Loucy (cell line): ENCODE measurements at regions not wholly inside any gene's neighbourhood (a gene's known extent, or its start where the extent isn't known, plus 50 kb on each side); places are given as distances from the start of the nearest gene placed in this dataset.

Experiments used
- CTCF ChIP-seq: fragments of 200-600 bp; sonication (generic); conservative IDR thresholded peaks from 2 replicates; pipeline ENCODE4 v1.5.1; 2014; ENCODE audit warnings: mild to moderate bottlenecking, antibody characterized with exemption, low read length
- EZH2phosphoT487 ChIP-seq: fragments of 200-600 bp; IDR thresholded peaks from 2 replicates; pipeline ENCODE4 v1.6.1; 2018; ENCODE audit warnings: antibody characterized with exemption, mild to moderate bottlenecking, moderate library complexity, borderline replicate concordance

- TF ChIP-seq CTCF (no peak), EZH2phosphoT487 (no peak)
Observed at GRCh38 chr2:58540681-58541080, 299.6 kb upstream of the FANCL start.
